Progenitor cell of endocrine pancreas (in vitro differentiated cells): ENCODE measurements at regions not wholly inside any gene's neighbourhood (a gene's known extent, or its start where the extent isn't known, plus 50 kb on each side); places are given as distances from the start of the nearest gene placed in this dataset.
"Not testable (repeated sequence)": the region's sequence is repeated elsewhere in the genome, so short reads cannot be mapped to it uniquely, and the experiment has no call there.

Experiments used
- DNase-seq: peaks from one replicate; pipeline ENCODE4 v3.0.0; 2021; ENCODE audit warnings: low spot score; ENCODE audit not compliant: unreplicated experiment
- H3K27ac Mint-ChIP-seq: 2 replicates; pipeline ENCODE4 v1.8.0; 2021; ENCODE audit warnings: mild to moderate bottlenecking, moderate library complexity, mixed read lengths
- H3K27me3 Mint-ChIP-seq: 2 replicates; pipeline ENCODE4 v1.8.0; 2021; ENCODE audit warnings: mixed read lengths
- H3K36me3 Mint-ChIP-seq: 2 replicates; pipeline ENCODE4 v1.8.0; 2022; ENCODE audit warnings: mixed read lengths; ENCODE audit not compliant: insufficient read depth
- H3K4me1 Mint-ChIP-seq: 2 replicates; pipeline ENCODE4 v1.8.0; 2021; ENCODE audit warnings: low read depth, mixed read lengths
- H3K4me3 Mint-ChIP-seq: 2 replicates; pipeline ENCODE4 v1.8.0; 2021; ENCODE audit warnings: low read depth, mild to moderate bottlenecking, moderate library complexity, mixed read lengths
- H3K9me3 Mint-ChIP-seq: 2 replicates; pipeline ENCODE4 v1.8.0; 2021; ENCODE audit warnings: low read depth, mixed read lengths
- CTCF ChIP-seq: fragments of 200-600 bp; sonication (generic); IDR thresholded peaks from one replicate; pipeline ENCODE4 v1.5.0; 2021; ENCODE audit warnings: antibody characterized with exemption, mild to moderate bottlenecking; ENCODE audit not compliant: unreplicated experiment

DNA sequence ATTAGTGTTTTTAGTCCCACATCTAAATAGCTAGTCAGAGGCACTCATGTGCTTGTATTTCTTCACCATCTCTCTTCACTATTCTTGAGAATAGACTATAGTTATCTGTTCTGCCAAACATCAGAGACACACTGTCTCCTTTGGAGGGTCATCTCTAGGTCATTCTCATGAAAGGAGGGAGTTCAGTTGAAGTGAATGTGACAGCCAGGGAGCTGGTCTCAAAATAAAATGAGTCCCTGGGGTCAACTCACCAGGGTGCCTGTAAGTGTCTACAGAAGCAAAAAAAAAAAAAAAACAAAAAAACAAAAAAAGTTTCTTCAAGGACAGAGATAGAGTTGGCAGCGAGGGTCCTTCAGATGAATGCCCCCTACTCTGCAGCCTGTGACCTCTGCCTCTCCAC lies 171.0 kb downstream of the ID4 start:
- Mint-ChIP-seq H3K27me3 (peaks cover 14% of the 10 kb centered on the region), H3K9me3 (no peaks in the 10 kb centered on the region), H3K4me3 (no peak overlapping the region), H3K36me3 (no peaks in the 10 kb centered on the region), H3K4me1 (peaks cover 2% of the 10 kb centered on the region), H3K27ac (no peak overlapping the region)
- no peak for TF ChIP-seq CTCF
- DNase-seq = no peak

DNA sequence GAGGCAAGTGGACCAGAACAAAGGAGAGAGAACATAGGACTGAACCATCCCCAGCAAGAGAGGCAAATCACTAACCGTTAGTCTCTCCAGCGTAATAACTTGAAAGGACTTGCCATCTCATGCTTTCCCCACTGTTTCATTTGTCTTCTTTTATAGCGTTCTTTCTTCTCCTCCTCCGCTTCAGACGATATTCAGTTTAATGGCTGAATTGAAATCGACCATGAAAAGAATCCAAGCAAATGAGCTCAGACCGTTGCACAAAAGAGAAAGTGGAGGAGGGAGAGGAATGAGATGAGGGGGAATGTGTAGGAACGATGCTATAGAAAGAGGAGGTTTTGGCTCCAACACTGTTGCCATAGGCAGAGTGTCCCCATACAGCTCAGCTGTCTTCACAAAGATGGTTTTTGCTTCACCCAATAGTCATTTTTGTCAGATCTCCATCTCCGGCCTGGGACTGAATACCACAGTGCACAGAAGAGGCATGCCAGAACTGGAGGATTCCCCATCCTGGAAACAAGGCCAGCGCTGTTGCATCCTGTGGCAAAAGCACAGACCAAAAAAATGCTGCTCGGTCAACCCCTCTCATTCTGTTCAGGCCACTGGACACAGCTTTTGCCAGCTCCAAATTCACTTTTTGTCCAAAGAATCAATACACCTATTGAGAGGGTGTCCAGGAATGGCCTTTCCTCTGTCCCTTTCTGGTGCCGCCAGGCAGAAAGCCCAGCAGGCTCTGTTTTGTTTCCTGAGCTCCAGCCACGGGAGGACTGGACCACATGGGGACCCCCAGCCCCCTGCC lies 176.1 kb downstream of the ID4 start:
- no peaks in the 10 kb centered on the region for H3K4me1 Mint-ChIP-seq
- no peaks in the 10 kb centered on the region for H3K9me3 Mint-ChIP-seq
- H3K27ac Mint-ChIP-seq = no peak overlapping the region
- TF ChIP-seq CTCF = no peak
- H3K4me3 Mint-ChIP-seq = no peak overlapping the region
- H3K36me3 Mint-ChIP-seq = no peaks in the 10 kb centered on the region
- no peak for DNase-seq
- H3K27me3 Mint-ChIP-seq = peaks cover 14% of the 10 kb centered on the region

DNA sequence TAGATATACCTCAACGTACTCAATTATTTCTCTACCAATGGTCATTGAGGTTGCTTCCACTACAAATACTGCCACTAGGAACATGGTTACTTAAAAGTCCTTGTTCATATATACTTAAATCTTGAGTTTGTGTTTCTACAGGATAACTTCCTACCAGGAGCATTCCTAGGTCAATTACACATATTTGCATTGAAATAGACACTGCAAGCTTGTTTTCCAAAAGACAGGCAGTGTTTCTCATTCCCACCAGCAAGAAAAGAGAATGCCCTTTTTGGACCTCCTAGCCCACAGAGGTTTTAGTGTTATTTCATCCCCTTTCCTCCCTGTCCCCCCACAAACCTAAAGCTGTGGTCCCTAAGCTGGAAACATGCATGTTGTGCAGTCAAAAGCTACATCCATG lies 177.3 kb downstream of the ID4 start:
- peaks cover 9% of the 10 kb centered on the region for H3K27me3 Mint-ChIP-seq
- H3K27ac Mint-ChIP-seq = no peak overlapping the region
- no peak for DNase-seq
- H3K4me3 Mint-ChIP-seq = no peak overlapping the region
- TF ChIP-seq CTCF = no peak
- H3K36me3 Mint-ChIP-seq = no peaks in the 10 kb centered on the region
- no peaks in the 10 kb centered on the region for H3K4me1 Mint-ChIP-seq
- H3K9me3 Mint-ChIP-seq = no peaks in the 10 kb centered on the region

GRCh38 chr6:20020526-20020925 lies 183.4 kb downstream of the ID4 start:
- no peaks in the 10 kb centered on the region for H3K27me3 Mint-ChIP-seq
- no peak for DNase-seq
- no peaks in the 10 kb centered on the region for H3K9me3 Mint-ChIP-seq
- no peaks in the 10 kb centered on the region for H3K4me1 Mint-ChIP-seq
- H3K36me3 Mint-ChIP-seq = no peaks in the 10 kb centered on the region
- no peak for TF ChIP-seq CTCF
- no peak overlapping the region for H3K27ac Mint-ChIP-seq
- no peak overlapping the region for H3K4me3 Mint-ChIP-seq

DNA sequence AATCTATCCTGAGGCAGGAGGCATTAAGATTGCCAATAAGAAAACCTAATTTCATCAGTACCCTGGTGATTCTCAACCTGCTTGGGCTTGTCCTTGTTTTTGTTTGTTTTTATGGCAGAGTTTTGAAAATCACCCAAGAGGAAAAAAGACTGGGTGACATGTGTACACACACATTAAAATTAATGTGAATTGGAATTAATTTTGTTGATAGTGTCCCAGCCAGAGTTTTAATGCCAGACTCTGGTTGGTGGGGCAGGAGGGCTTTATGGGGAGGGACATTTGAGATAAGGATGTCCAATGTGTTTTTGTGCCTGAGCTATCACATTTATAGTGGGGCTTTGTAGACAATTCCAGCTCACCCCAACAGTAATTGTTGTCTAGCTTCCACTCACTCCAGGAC lies 184.6 kb downstream of the ID4 start:
- Mint-ChIP-seq H3K27ac (no peak overlapping the region), H3K27me3 (peaks cover 2% of the 10 kb centered on the region), H3K36me3 (no peaks in the 10 kb centered on the region), H3K9me3 (no peaks in the 10 kb centered on the region), H3K4me3 (no peak overlapping the region), H3K4me1 (no peaks in the 10 kb centered on the region)
- DNase-seq = no peak
- no peak for TF ChIP-seq CTCF

DNA sequence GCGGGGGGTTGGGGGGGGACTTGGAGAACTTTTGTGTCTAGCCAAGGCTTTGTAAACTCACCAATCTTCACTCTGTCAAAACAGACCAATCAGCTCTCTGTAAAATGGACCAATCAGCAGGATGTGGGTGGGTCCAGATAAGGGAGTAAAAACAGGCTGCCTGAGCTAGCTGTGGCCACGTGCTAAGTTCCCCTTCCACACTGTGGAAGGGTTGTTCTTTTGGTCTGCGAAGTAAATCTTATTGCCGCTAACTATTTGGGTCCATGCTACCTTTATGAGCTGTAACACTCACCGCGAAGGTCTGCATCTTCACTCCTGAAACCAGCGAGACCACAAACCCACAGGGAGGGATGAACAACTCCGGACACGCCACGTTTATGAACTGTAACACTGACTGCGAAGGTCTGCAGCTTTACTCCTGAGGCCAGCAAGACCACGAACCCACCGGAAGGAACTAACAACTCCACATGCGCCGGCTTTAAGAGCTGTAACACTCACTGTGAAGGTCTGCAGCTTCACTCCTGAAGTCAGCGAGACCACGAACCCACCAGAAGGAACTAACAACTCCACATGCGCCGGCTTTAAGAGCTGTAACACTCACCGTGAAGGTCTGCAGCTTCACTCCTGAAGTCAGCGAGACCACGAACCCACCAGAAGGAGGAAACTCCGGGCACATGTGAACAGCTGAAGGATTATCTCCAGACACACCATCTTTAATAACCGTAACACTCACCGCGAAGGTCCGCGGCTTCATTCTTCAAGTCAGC lies 186.6 kb downstream of the ID4 start:
- H3K4me3 Mint-ChIP-seq, H3K27me3 Mint-ChIP-seq, DNase-seq, H3K9me3 Mint-ChIP-seq, H3K4me1 Mint-ChIP-seq, H3K36me3 Mint-ChIP-seq, H3K27ac Mint-ChIP-seq: not testable (repeated sequence)
